ENCODE measurements at regions not wholly inside any gene's neighbourhood (a gene's known extent, or its start where the extent isn't known, plus 50 kb on each side); places are given as distances from the start of the nearest gene placed in this dataset.
A peak's percentile ranks its signal among the peaks of the same experiment; 100 is the strongest.

DNA sequence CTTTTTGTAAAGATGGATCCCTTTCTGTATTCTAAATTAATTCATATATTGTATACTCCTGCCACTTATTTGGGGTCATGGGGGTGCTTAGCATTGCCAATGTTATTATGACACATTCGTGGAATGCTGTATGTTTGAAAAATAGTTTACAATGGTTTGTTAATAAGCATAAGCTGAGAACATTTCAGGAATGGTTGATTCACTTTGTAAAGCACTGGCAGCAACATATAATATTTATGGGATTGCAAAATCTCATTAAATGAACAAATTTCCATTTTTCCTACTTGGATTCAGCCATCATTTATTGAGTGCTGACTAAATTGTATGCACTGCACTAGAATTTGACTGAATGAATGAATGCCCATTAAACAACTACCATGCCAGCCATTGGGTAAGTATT, 215.2 kb upstream of the KLF4 start:
- TF ChIP-seq CTCF (conservative IDR thresholded peaks at IDR 0.05) = no peak
- H3K27ac ChIP-seq = no peak overlapping the region

GRCh38 chr9:107703651-107704050, 214.1 kb upstream of the KLF4 start:
- TF ChIP-seq CTCF (conservative IDR thresholded peaks at IDR 0.05) = no peak
- H3K27ac ChIP-seq = no peak overlapping the region

- no peak overlapping the region for H3K27ac ChIP-seq
- TF ChIP-seq CTCF (conservative IDR thresholded peaks at IDR 0.05) = no peak
These were observed 211.3 kb upstream of the KLF4 start for GRCh38 chr9:107700847-107701246.

- no peak for TF ChIP-seq CTCF (conservative IDR thresholded peaks at IDR 0.05)
- H3K27ac ChIP-seq = peak overlapping the region; percentile 84
These were observed 209.7 kb upstream of the KLF4 start for GRCh38 chr9:107699231-107699630.

DNA sequence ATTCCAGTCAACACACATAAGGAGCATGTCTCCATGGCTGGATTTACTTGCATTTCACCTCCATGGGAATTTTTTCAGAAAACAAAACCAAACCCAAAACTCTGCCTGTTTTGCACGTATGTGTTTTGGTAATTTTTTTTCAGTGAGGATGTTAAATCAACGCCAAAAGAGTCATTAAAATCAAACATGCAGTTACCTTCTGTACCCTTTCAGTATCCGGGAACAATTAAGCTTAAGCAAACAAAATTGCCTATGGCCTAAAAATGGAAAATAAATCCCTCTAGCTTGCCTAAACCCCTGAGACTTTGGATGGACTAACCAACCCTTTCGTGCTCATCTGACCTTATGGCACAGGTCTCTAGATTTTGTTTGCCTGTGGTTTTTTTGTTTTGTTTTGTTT, 209.2 kb upstream of the KLF4 start:
- H3K27ac ChIP-seq = peak overlapping the region; percentile 84
- no peak for TF ChIP-seq CTCF (conservative IDR thresholded peaks at IDR 0.05)

DNA sequence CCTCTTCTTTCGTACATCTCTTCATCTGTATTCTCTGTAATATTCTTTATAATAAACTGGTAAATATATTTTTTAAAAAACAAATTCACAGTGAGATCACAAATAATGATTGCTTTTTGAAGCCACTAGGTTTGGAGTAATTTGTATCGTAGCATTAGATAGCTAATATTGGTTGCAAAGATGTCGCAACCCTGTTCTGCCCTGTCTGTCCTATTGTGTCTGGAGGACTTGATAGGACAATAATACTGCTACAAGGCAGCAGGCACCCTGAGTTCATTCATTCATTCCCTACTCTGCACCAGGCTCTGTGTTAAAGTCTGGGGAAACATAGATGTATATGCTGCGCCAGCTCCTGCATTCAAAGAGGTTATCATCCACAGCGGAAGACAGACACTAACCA, 206.7 kb upstream of the KLF4 start:
- TF ChIP-seq CTCF (conservative IDR thresholded peaks at IDR 0.05) = no peak
- no peak overlapping the region for H3K27ac ChIP-seq

DNA sequence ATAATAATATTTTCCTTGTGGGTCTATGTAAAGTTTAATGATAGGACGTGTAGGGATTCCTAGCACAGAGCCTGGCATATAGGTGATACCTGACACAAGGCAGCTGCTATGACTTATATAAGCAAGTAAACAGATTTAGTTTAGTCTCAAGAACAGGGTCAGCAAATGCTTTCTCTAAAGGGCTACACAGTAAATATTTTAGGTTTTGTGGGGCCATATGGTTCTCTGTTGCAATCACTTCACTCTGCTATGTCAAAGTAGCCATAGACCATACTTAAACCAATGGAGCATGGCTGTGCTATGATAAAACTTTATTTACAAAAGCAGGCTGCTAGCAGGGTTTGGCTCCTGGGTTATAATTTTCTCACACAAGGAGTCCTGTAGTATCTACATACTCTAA, 204.8 kb upstream of the KLF4 start:
- no peak for TF ChIP-seq CTCF (conservative IDR thresholded peaks at IDR 0.05)
- no peak overlapping the region for H3K27ac ChIP-seq
